ENCODE measurements at regions not wholly inside any gene's neighbourhood (a gene's known extent, or its start where the extent isn't known, plus 50 kb on each side); places are given as distances from the start of the nearest gene placed in this dataset.

GRCh38 chr15:66951531-66952320, 113.7 kb upstream of the SMAD3 start:
- TF ChIP-seq MAFK (IDR thresholded peaks at IDR 0.05; ENCODE audit: low read depth, low read length) (no peak), CTCF (IDR thresholded peaks at IDR 0.05; ENCODE audit: control extremely low read depth in 1 of 3, insufficient read depth in 1 of 3, low read depth in 1 of 3, low read length in 3 of 3) (no peak)
